Body of pancreas (tissue), 4 donors: ENCODE measurements at regions not wholly inside any gene's neighbourhood (a gene's known extent, or its start where the extent isn't known, plus 50 kb on each side); places are given as distances from the start of the nearest gene placed in this dataset.

Experiments
- POLR2A ChIP-seq, 3 donors: fragments of 450-650 bp; IDR thresholded peaks; one replicate each; pipeline ENCODE4 v1.6.1; 2016; ENCODE audit warnings: antibody characterized with exemption in 3 of 3, mild to moderate bottlenecking in 2 of 3
- TF ChIP-seq, protein P1 (sequence below), 7 experiments: fragments of 450-650 bp in 4 of 7; fragments of 200-600 bp in 3 of 7; sonication (generic) in 3 of 7; IDR thresholded peaks; one replicate each; pipeline ENCODE4 v1.5.1; 2016 to 2019; ENCODE audit warnings: antibody characterized with exemption in 7 of 7

DNA sequence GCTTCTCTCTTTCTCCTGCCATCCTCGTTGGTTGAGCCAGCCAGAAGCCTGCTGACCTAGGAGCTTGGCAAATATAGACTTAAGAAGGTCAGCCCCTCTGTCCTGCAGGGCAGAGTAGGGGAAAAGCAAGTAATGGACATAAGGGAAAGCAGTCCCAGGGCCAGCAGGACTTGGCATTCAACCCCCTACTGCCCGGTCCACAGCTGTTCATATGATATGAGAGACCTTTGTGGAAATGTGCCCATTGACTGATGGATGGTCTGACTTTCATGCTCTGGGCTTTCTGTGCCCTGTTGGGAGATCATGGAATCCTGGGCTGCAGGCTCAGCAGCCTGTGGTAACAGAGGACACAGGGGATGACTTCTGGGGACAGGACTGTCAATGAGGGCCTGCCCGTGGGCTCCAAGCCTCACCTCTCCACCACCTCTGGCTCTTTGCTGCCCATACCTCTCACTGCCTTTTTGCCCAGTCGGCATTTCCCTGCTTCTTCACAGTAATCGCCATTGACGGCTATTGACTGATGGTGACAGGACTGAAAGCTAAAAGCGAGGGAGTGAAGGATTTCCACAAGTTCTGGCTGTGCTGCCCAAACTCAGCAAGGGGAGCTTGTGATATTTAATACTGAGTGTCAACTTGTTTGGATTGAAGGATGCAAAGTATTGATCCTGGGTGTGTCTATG, 60.0 kb upstream of the NMNAT3 start:
- TF ChIP-seq, protein P1, sequence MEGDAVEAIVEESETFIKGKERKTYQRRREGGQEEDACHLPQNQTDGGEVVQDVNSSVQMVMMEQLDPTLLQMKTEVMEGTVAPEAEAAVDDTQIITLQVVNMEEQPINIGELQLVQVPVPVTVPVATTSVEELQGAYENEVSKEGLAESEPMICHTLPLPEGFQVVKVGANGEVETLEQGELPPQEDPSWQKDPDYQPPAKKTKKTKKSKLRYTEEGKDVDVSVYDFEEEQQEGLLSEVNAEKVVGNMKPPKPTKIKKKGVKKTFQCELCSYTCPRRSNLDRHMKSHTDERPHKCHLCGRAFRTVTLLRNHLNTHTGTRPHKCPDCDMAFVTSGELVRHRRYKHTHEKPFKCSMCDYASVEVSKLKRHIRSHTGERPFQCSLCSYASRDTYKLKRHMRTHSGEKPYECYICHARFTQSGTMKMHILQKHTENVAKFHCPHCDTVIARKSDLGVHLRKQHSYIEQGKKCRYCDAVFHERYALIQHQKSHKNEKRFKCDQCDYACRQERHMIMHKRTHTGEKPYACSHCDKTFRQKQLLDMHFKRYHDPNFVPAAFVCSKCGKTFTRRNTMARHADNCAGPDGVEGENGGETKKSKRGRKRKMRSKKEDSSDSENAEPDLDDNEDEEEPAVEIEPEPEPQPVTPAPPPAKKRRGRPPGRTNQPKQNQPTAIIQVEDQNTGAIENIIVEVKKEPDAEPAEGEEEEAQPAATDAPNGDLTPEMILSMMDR (IDR thresholded peaks at IDR 0.05), result no peak
- no peak for TF ChIP-seq POLR2A (IDR thresholded peaks at IDR 0.05)
